ENCODE measurements at regions not wholly inside any gene's neighbourhood (a gene's known extent, or its start where the extent isn't known, plus 50 kb on each side); places are given as distances from the start of the nearest gene placed in this dataset.

DNA sequence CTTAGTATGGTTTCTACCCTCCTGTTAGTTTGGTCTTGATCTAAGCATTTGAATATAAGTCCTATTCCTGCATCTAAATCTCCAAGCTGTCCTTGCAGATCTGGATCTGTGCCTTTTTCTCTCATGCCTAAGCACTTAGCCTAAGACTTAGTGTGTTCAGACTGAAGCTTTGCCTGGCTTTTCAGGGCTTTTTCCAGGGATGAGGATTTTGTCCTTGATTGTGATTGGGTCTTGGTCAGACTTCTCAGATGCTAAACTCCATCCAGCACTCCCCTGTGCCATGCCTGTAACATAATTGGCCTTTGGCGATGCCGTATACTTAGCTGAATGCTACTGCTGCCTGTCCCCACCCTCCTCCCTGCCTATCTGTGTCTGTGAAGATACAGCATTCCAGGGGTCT is 98.1 kb upstream of the NRIP1 start (continued):
- TF ChIP-seq, protein P1, sequence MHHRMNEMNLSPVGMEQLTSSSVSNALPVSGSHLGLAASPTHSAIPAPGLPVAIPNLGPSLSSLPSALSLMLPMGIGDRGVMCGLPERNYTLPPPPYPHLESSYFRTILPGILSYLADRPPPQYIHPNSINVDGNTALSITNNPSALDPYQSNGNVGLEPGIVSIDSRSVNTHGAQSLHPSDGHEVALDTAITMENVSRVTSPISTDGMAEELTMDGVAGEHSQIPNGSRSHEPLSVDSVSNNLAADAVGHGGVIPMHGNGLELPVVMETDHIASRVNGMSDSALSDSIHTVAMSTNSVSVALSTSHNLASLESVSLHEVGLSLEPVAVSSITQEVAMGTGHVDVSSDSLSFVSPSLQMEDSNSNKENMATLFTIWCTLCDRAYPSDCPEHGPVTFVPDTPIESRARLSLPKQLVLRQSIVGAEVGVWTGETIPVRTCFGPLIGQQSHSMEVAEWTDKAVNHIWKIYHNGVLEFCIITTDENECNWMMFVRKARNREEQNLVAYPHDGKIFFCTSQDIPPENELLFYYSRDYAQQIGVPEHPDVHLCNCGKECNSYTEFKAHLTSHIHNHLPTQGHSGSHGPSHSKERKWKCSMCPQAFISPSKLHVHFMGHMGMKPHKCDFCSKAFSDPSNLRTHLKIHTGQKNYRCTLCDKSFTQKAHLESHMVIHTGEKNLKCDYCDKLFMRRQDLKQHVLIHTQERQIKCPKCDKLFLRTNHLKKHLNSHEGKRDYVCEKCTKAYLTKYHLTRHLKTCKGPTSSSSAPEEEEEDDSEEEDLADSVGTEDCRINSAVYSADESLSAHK (tag by site-specific recombination; IDR thresholded peaks at IDR 0.05) = no peak
- TF ChIP-seq ZNF571 (tag by site-specific recombination; IDR thresholded peaks at IDR 0.05) = no peak

DNA sequence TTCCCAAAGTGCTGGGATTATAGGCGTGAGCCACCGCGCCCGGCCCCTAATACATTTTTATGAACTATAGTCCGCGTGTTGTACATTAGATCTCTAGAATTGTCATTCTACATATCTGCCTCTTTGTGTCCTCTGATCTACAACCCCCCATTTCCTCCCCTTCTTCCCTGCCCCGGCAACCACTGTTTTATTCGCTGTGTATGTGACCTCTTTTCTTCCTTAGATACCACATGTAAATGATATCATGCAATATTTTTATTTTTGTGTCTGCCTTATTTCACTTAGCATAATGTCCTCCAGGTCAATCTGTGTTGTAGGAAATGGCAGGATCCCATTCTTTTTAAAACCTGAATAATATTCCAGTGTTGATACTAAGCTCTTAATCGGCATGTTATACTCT is 99.5 kb upstream of the NRIP1 start:
- TF ChIP-seq ZNF670 (tag by site-specific recombination; IDR thresholded peaks at IDR 0.05; ENCODE audit: low read depth) (no peak), ZNF140 (tag by site-specific recombination; IDR thresholded peaks at IDR 0.05) (no peak), ZNF501 (tag by site-specific recombination; IDR thresholded peaks at IDR 0.05) (no peak), ZNF221 (tag by site-specific recombination; IDR thresholded peaks at IDR 0.05; ENCODE audit: borderline replicate concordance) (no peak)
- TF ChIP-seq, protein P2, sequence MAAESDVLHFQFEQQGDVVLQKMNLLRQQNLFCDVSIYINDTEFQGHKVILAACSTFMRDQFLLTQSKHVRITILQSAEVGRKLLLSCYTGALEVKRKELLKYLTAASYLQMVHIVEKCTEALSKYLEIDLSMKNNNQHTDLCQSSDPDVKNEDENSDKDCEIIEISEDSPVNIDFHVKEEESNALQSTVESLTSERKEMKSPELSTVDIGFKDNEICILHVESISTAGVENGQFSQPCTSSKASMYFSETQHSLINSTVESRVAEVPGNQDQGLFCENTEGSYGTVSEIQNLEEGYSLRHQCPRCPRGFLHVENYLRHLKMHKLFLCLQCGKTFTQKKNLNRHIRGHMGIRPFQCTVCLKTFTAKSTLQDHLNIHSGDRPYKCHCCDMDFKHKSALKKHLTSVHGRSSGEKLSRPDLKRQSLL (tag by site-specific recombination; IDR thresholded peaks at IDR 0.05) = no peak
- TF ChIP-seq, protein P3, sequence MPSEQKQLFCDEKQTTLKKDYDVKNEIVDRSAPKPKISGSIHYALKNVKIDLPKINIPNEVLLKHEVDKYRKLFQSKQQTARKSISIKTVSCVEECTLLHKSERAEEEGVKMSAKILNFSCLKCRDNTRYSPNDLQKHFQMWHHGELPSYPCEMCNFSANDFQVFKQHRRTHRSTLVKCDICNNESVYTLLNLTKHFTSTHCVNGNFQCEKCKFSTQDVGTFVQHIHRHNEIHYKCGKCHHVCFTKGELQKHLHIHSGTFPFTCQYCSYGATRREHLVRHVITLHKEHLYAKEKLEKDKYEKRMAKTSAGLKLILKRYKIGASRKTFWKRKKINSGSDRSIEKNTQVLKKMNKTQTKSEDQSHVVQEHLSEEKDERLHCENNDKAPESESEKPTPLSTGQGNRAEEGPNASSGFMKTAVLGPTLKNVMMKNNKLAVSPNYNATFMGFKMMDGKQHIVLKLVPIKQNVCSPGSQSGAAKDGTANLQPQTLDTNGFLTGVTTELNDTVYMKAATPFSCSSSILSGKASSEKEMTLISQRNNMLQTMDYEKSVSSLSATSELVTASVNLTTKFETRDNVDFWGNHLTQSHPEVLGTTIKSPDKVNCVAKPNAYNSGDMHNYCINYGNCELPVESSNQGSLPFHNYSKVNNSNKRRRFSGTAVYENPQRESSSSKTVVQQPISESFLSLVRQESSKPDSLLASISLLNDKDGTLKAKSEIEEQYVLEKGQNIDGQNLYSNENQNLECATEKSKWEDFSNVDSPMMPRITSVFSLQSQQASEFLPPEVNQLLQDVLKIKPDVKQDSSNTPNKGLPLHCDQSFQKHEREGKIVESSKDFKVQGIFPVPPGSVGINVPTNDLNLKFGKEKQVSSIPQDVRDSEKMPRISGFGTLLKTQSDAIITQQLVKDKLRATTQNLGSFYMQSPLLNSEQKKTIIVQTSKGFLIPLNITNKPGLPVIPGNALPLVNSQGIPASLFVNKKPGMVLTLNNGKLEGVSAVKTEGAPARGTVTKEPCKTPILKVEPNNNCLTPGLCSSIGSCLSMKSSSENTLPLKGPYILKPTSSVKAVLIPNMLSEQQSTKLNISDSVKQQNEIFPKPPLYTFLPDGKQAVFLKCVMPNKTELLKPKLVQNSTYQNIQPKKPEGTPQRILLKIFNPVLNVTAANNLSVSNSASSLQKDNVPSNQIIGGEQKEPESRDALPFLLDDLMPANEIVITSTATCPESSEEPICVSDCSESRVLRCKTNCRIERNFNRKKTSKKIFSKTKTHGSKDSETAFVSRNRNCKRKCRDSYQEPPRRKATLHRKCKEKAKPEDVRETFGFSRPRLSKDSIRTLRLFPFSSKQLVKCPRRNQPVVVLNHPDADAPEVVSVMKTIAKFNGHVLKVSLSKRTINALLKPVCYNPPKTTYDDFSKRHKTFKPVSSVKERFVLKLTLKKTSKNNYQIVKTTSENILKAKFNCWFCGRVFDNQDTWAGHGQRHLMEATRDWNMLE (tag by site-specific recombination; conservative IDR thresholded peaks at IDR 0.05; ENCODE audit: low read depth) = no peak
- no peaks in the 10 kb centered on the region for H3K36me3 ChIP-seq (ENCODE audit: control insufficient read depth in 2 of 2, insufficient read depth in 1 of 2, low read length in 2 of 2)
- ChIA-PET POLR2A (no interaction called here), CTCF (interaction anchor here (0.6 kb wide), 1 partner anchor 10 kb away, joined by 4 read pairs; no protein-coding TSS in a partner anchor)
- H3K9me3 ChIP-seq (ENCODE audit: control insufficient read depth, insufficient read depth, low read depth, low read length) = no peaks in the 10 kb centered on the region
- H3K27ac ChIP-seq (ENCODE audit: extremely low read depth, low read depth, low read length) = no peak overlapping the region
- no peaks in the 10 kb centered on the region for H3K4me1 ChIP-seq (ENCODE audit: control insufficient read depth, insufficient read depth, low read length)
- H3K4me3 ChIP-seq (ENCODE audit: low read depth, low read length) = no peak overlapping the region

DNA sequence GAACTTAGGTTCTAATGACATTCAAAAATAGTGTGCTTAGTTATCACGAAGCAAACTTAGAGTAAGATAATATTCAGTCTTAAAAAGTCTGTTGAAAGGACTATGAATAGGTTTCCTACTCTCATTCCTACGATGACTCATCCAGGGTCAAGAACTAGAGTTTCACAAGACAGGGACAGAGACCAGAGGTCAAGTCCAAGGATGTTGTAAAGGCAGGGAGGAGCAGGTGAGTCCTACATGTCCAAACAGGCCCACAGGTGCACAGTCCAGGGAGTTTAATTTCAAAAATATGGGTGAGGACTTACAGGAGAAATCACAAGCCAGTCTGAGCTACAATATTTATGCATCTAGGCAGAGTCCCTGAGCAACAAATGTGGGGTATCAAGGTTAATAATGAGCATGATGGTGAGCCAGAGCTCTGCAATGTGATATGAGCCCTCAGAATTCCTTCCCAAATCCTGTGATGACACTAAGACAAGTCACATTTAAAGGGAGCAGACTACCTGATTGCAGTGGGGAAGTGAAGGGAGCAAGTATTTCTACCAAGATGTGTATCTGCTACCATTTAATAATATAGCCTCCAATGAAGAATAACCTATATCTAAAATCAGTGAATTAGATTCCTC is 100.0 kb upstream of the NRIP1 start:
- no peaks in the 10 kb centered on the region for H3K36me3 ChIP-seq (ENCODE audit: control insufficient read depth in 2 of 2, insufficient read depth in 1 of 2, low read length in 2 of 2)
- ChIA-PET POLR2A (no interaction called here), CTCF (interaction anchor here (0.6 kb wide), 1 partner anchor 10 kb away, joined by 4 read pairs; no protein-coding TSS in a partner anchor)
- H3K4me3 ChIP-seq (ENCODE audit: low read depth, low read length) = no peak overlapping the region
- no peaks in the 10 kb centered on the region for H3K9me3 ChIP-seq (ENCODE audit: control insufficient read depth, insufficient read depth, low read depth, low read length)
- no peaks in the 10 kb centered on the region for H3K4me1 ChIP-seq (ENCODE audit: control insufficient read depth, insufficient read depth, low read length)
- H3K27ac ChIP-seq (ENCODE audit: extremely low read depth, low read depth, low read length) = no peak overlapping the region
- no peak for TF ChIP-seq ZFHX2 (tag by site-specific recombination; conservative IDR thresholded peaks at IDR 0.05)
- no peak for TF ChIP-seq ZNF121 (tag by site-specific recombination; IDR thresholded peaks at IDR 0.05)
- TF ChIP-seq, protein P4, sequence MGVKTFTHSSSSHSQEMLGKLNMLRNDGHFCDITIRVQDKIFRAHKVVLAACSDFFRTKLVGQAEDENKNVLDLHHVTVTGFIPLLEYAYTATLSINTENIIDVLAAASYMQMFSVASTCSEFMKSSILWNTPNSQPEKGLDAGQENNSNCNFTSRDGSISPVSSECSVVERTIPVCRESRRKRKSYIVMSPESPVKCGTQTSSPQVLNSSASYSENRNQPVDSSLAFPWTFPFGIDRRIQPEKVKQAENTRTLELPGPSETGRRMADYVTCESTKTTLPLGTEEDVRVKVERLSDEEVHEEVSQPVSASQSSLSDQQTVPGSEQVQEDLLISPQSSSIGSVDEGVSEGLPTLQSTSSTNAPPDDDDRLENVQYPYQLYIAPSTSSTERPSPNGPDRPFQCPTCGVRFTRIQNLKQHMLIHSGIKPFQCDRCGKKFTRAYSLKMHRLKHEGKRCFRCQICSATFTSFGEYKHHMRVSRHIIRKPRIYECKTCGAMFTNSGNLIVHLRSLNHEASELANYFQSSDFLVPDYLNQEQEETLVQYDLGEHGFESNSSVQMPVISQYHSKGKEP (tag by site-specific recombination; IDR thresholded peaks at IDR 0.05) = no peak
- no peak for TF ChIP-seq ZNF211 (tag by site-specific recombination; IDR thresholded peaks at IDR 0.05; ENCODE audit: low read depth)
- TF ChIP-seq ZNF658 (tag by site-specific recombination; IDR thresholded peaks at IDR 0.05) = no peak
- no peak for TF ChIP-seq ZNF114 (tag by site-specific recombination; IDR thresholded peaks at IDR 0.05)
- TF ChIP-seq KLF7 (tag by site-specific recombination; IDR thresholded peaks at IDR 0.05; ENCODE audit: borderline replicate concordance) = no peak
- TF ChIP-seq, protein P5, sequence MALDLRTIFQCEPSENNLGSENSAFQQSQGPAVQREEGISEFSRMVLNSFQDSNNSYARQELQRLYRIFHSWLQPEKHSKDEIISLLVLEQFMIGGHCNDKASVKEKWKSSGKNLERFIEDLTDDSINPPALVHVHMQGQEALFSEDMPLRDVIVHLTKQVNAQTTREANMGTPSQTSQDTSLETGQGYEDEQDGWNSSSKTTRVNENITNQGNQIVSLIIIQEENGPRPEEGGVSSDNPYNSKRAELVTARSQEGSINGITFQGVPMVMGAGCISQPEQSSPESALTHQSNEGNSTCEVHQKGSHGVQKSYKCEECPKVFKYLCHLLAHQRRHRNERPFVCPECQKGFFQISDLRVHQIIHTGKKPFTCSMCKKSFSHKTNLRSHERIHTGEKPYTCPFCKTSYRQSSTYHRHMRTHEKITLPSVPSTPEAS (tag by site-specific recombination; IDR thresholded peaks at IDR 0.05) = no peak
- TF ChIP-seq, protein P6, sequence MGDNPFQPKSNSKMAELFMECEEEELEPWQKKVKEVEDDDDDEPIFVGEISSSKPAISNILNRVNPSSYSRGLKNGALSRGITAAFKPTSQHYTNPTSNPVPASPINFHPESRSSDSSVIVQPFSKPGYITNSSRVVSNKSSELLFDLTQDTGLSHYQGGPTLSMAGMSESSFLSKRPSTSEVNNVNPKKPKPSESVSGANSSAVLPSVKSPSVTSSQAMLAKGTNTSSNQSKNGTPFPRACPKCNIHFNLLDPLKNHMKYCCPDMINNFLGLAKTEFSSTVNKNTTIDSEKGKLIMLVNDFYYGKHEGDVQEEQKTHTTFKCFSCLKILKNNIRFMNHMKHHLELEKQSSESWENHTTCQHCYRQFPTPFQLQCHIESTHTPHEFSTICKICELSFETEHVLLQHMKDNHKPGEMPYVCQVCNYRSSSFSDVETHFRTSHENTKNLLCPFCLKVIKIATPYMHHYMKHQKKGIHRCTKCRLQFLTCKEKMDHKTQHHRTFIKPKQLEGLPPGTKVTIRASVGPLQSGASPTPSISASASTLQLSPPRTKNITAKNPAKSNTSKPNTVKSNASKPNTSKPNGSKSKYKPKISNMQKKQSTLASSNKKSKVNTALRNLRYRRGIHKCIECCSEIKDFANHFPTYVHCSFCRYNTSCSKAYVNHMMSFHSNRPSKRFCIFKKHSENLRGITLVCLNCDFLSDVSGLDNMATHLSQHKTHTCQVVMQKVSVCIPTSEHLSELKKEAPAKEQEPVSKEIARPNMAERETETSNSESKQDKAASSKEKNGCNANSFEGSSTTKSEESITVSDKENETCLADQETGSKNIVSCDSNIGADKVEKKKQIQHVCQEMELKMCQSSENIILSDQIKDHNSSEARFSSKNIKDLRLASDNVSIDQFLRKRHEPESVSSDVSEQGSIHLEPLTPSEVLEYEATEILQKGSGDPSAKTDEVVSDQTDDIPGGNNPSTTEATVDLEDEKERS (tag by site-specific recombination; IDR thresholded peaks at IDR 0.05) = no peak

All from HEK293 (cell line).